ENCODE measurements at regions not wholly inside any gene's neighbourhood (a gene's known extent, or its start where the extent isn't known, plus 50 kb on each side); places are given as distances from the start of the nearest gene placed in this dataset.

GRCh38 chr4:159549098-159549518 lies 446.2 kb downstream of the RAPGEF2 start:
- TF ChIP-seq CTCF (IDR thresholded peaks at IDR 0.05; ENCODE audit: borderline replicate concordance, extremely low read depth, low read length, poor library complexity, severe bottlenecking) (no peak), EZH2 (IDR thresholded peaks at IDR 0.05; ENCODE audit: borderline replicate concordance, low read depth, low read length, severe bottlenecking) (no peak)
